MM.1S (cell line): ENCODE measurements at regions not wholly inside any gene's neighbourhood (a gene's known extent, or its start where the extent isn't known, plus 50 kb on each side); places are given as distances from the start of the nearest gene placed in this dataset.

ENCODE experiments used
- DNase-seq: peaks from one replicate; pipeline ENCODE4 v3.0.0-alpha.2; 2015
- H2AFZ ChIP-seq: fragments of 300-600 bp; sonication (generic); 2 replicates; pipeline ENCODE4 v1.6.0; 2016; ENCODE audit warnings: antibody characterized with exemption, low read length
- H3F3A ChIP-seq: fragments of 300-600 bp; sonication (generic); 2 replicates; pipeline ENCODE4 v1.6.1; 2016; ENCODE audit warnings: mild to moderate bottlenecking, antibody characterized with exemption, low read length, moderate library complexity, mixed read lengths; ENCODE audit not compliant: insufficient read depth
- H3K27ac ChIP-seq: fragments of 300-600 bp; sonication (generic); 2 replicates; pipeline ENCODE4 v1.5.1; 2016; ENCODE audit warnings: mild to moderate bottlenecking, low read length
- H3K27me3 ChIP-seq: fragments of 300-600 bp; sonication (generic); replicated peaks from 2 replicates; pipeline ENCODE4 v1.6.0; 2016; ENCODE audit warnings: low read length; ENCODE audit not compliant: insufficient read depth
- H3K36me3 ChIP-seq: fragments of 300-600 bp; sonication (generic); replicated peaks from 2 replicates; pipeline ENCODE4 v1.6.1; 2016; ENCODE audit warnings: mild to moderate bottlenecking, low read length, mixed read lengths; ENCODE audit not compliant: insufficient read depth
- H3K4me1 ChIP-seq: fragments of 300-600 bp; sonication (generic); 2 replicates; pipeline ENCODE4 v1.6.1; 2016; ENCODE audit warnings: low read length, mixed read lengths
- H3K4me2 ChIP-seq: fragments of 300-600 bp; sonication (generic); 2 replicates; pipeline ENCODE4 v1.6.0; 2016; ENCODE audit warnings: low read depth, low read length
- H3K4me3 ChIP-seq: fragments of 300-600 bp; sonication (generic); 2 replicates; pipeline ENCODE4 v1.5.1; 2016; ENCODE audit warnings: low read length, mixed read lengths
- H3K79me2 ChIP-seq: fragments of 300-600 bp; sonication (generic); 2 replicates; pipeline ENCODE4 v1.6.1; 2016; ENCODE audit warnings: mixed run types, low read length, mixed read lengths
- H3K9ac ChIP-seq: fragments of 300-600 bp; sonication (generic); 2 replicates; pipeline ENCODE4 v1.6.1; 2016; ENCODE audit warnings: low read length, mixed read lengths
- H3K9me2 ChIP-seq: fragments of 300-600 bp; sonication (generic); replicated peaks from 2 replicates; pipeline ENCODE4 v1.6.1; 2016; ENCODE audit warnings: mild to moderate bottlenecking, low read length, mixed read lengths; ENCODE audit not compliant: insufficient read depth
- H3K9me3 ChIP-seq: fragments of 300-600 bp; sonication (generic); replicated peaks from 2 replicates; pipeline ENCODE4 v1.6.1; 2016; ENCODE audit warnings: mild to moderate bottlenecking, low read length, mixed read lengths; ENCODE audit not compliant: insufficient read depth
- H4K20me1 ChIP-seq: fragments of 300-600 bp; sonication (generic); 2 replicates; pipeline ENCODE4 v1.6.1; 2016; ENCODE audit warnings: mild to moderate bottlenecking, low read length, moderate library complexity, mixed read lengths; ENCODE audit not compliant: insufficient read depth
- EZH2 ChIP-seq: fragments of 300-600 bp; sonication (generic); optimal IDR thresholded peaks from 2 replicates; pipeline ENCODE3; 2017; ENCODE audit warnings: low read depth, mild to moderate bottlenecking, antibody characterized with exemption, low read length, mixed read lengths
- EZH2phosphoT487 ChIP-seq: fragments of 300-600 bp; sonication (generic); IDR thresholded peaks from 2 replicates; pipeline ENCODE4 v1.6.1; 2018; ENCODE audit warnings: antibody characterized with exemption, low read length
- TF ChIP-seq, protein P1 (sequence below): fragments of 300-600 bp; sonication (generic); IDR thresholded peaks from 2 replicates; pipeline ENCODE4 v1.5.1; 2016; ENCODE audit warnings: antibody characterized with exemption, low read length, mixed read lengths

DNA sequence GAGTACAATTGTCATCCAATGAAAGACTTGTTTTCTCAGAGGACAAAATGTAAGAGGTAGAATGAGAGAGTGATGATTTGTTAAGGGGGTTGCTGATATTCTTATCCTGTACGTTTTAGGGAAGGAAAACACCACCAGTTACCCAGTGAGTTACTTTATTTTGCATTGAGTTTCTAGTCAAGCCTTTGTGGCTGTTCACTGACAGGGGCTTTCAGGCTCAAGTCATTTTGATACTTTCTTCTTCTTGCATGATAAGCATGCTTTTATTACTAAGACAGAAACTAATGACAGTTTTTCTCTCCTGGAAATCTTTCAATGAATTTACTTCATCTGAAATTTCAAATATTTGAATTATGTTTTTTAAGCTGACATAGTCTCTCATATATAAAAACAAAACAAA lies 710.2 kb upstream of the POM121L12 start:
- H3K27me3 ChIP-seq: no peaks in the 10 kb centered on the region
- no peak for DNase-seq
- no peaks in the 10 kb centered on the region for H3K36me3 ChIP-seq
- H3K9me2 ChIP-seq: no peaks in the 10 kb centered on the region
- H3K4me2 ChIP-seq: no peak overlapping the region
- no peaks in the 10 kb centered on the region for H3K79me2 ChIP-seq
- no peak overlapping the region for H3K9ac ChIP-seq
- no peaks in the 10 kb centered on the region for H4K20me1 ChIP-seq
- no peak overlapping the region for H3K4me3 ChIP-seq
- H3K9me3 ChIP-seq: no peaks in the 10 kb centered on the region
- TF ChIP-seq, protein P1, sequence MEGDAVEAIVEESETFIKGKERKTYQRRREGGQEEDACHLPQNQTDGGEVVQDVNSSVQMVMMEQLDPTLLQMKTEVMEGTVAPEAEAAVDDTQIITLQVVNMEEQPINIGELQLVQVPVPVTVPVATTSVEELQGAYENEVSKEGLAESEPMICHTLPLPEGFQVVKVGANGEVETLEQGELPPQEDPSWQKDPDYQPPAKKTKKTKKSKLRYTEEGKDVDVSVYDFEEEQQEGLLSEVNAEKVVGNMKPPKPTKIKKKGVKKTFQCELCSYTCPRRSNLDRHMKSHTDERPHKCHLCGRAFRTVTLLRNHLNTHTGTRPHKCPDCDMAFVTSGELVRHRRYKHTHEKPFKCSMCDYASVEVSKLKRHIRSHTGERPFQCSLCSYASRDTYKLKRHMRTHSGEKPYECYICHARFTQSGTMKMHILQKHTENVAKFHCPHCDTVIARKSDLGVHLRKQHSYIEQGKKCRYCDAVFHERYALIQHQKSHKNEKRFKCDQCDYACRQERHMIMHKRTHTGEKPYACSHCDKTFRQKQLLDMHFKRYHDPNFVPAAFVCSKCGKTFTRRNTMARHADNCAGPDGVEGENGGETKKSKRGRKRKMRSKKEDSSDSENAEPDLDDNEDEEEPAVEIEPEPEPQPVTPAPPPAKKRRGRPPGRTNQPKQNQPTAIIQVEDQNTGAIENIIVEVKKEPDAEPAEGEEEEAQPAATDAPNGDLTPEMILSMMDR: no peak
- TF ChIP-seq EZH2phosphoT487 (no peak), EZH2 (no peak)
- no peak overlapping the region for H2AFZ ChIP-seq
- no peaks in the 10 kb centered on the region for H3K4me1 ChIP-seq
- no peak overlapping the region for H3K27ac ChIP-seq
- H3F3A ChIP-seq: no peaks in the 10 kb centered on the region

DNA sequence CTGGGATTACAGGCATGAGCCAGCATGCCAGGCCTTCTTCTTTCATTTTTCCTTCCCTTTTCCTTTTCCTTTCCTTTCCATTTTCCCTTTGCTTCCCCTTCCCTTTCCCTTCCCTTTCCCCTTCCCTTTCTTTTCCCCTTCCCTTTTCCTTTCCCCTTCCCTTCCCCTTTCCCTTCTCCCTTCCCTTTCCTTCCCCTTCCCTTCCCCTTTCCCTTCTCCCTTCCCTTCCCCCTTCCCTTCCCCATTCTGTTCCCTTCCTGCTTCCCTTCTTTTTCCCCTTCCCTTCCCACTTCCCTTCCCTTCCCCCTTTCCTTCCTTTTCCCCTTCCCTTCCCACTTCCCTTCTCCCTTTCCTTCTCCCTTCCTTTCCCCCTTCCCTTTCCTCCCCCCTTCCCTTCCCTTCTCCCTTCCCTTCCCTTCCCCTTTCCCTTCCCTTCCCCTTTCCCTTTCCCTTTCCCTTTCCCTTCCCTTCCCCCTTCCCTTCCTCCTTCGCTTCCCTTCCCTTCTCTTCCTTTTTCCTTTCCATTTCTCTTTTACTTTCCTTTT lies 712.2 kb upstream of the POM121L12 start:
- no peaks in the 10 kb centered on the region for H4K20me1 ChIP-seq
- H3K4me2 ChIP-seq: no peak overlapping the region
- H3K36me3 ChIP-seq: no peaks in the 10 kb centered on the region
- TF ChIP-seq EZH2phosphoT487: no peak
- no peak for TF ChIP-seq EZH2
- TF ChIP-seq, protein P1: no peak
- no peaks in the 10 kb centered on the region for H3F3A ChIP-seq
- no peak overlapping the region for H2AFZ ChIP-seq
- H3K4me3 ChIP-seq: no peak overlapping the region
- H3K27me3 ChIP-seq: no peaks in the 10 kb centered on the region
- H3K4me1 ChIP-seq: no peaks in the 10 kb centered on the region
- no peaks in the 10 kb centered on the region for H3K9me2 ChIP-seq
- H3K27ac ChIP-seq: no peak overlapping the region
- no peaks in the 10 kb centered on the region for H3K9me3 ChIP-seq
- H3K79me2 ChIP-seq: no peaks in the 10 kb centered on the region
- no peak for DNase-seq
- H3K9ac ChIP-seq: no peak overlapping the region

DNA sequence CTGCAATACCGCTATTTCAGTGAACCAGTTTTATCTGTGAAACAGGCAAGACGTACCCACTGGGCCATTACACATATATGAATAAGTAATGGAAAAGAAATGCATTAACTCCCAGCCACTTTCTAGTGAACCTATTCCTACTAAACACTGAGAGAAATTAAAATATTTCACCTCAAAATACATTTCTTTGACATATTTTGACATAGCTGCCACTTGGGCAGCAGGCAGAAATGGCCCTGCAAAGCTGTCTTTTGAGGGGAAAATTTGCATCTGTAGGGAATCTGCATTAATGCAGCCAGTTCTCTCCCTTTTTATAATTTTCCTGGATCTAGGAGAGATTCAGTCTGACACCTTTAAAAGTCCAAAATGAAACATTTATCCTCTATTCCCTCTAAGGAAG lies 714.8 kb upstream of the POM121L12 start:
- H3K9me2 ChIP-seq: no peaks in the 10 kb centered on the region
- H3K4me1 ChIP-seq: no peaks in the 10 kb centered on the region
- no peak overlapping the region for H3K4me2 ChIP-seq
- no peaks in the 10 kb centered on the region for H3F3A ChIP-seq
- no peak for DNase-seq
- H2AFZ ChIP-seq: no peak overlapping the region
- H3K27me3 ChIP-seq: no peaks in the 10 kb centered on the region
- H3K4me3 ChIP-seq: no peak overlapping the region
- no peaks in the 10 kb centered on the region for H3K79me2 ChIP-seq
- H3K9me3 ChIP-seq: no peaks in the 10 kb centered on the region
- no peak overlapping the region for H3K27ac ChIP-seq
- no peak overlapping the region for H3K9ac ChIP-seq
- TF ChIP-seq EZH2: no peak
- TF ChIP-seq, protein P1: no peak
- no peak for TF ChIP-seq EZH2phosphoT487
- H3K36me3 ChIP-seq: no peaks in the 10 kb centered on the region
- no peaks in the 10 kb centered on the region for H4K20me1 ChIP-seq
